SH-SY5Y (cell line): ENCODE measurements at regions not wholly inside any gene's neighbourhood (a gene's known extent, or its start where the extent isn't known, plus 50 kb on each side); places are given as distances from the start of the nearest gene placed in this dataset.

Experiments
- GATA2 ChIP-seq: IDR thresholded peaks from 2 replicates; pipeline ENCODE4 v1.6.1; 2011; ENCODE audit warnings: mild to moderate bottlenecking, low read depth, low read length
- GATA3 ChIP-seq: IDR thresholded peaks from 2 replicates; pipeline ENCODE4 v1.6.1; 2011; ENCODE audit warnings: low read depth, mild to moderate bottlenecking, low read length, moderate library complexity

DNA sequence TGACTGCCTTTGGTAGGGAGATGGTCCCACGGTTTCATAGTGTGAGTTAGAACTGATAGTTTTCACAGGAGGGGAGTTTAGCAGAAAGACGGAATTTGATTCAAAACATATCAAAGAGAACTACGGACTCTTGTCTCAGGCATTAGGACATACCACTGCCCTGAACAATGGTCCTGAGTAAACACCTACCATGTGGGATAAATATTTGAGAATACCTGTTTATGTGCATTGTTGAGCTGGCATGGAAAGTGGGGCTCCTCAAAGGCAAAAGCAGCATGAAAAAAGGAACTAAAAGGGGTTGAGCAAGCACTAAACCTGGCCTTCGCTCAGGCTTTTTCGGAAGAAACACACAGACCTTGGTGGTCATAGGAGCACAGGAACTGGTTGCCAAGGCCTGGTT, 144.4 kb downstream of the ZNF621 start:
- TF ChIP-seq GATA2 (no peak), GATA3 (no peak)
